Nucleus accumbens (tissue), 56 donors: ENCODE measurements at regions not wholly inside any gene's neighbourhood (a gene's known extent, or its start where the extent isn't known, plus 50 kb on each side); places are given as distances from the start of the nearest gene placed in this dataset.

Experiments used
- DNase-seq, 56 donors: peaks; one replicate each; lab custom pipeline; 2025; lab: John Stamatoyannopoulos, UW

DNA sequence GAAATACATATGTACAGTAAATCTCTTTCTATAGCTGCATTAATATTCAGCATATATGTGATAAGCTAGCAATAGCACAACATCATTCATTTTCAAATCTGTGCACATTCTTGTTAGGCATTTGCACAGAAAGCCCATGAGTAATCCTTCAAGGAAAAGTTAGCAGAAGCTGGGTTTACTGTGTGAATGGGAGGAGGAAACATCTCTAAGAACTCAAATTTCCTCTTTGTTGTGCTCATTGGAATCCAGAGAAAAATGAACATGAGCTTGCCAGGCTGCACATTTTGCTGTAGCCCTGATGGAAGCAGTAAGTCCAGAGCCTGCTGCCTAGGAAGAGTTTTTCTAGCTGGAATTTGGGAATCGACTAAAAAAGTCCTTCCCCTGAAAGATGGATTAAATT lies 214.2 kb upstream of the FOXD3 start:
- no peak for DNase-seq

GRCh38 chr1:63112155-63112900 lies 210.0 kb upstream of the FOXD3 start:
- DNase-seq, result no peak

GRCh38 chr1:63115527-63115926 lies 206.8 kb upstream of the FOXD3 start:
- DNase-seq, result no peak

- DNase-seq, result no peak
Measured at GRCh38 chr1:63116016-63116415, 206.4 kb upstream of the FOXD3 start.

GRCh38 chr1:63119575-63120155 lies 202.7 kb upstream of the FOXD3 start:
- no peak for DNase-seq

- DNase-seq, result peak in 5 of 56 donors; percentile 2 to 21 (median 15)
Measured at GRCh38 chr1:63122079-63122478, 200.3 kb upstream of the FOXD3 start.

DNA sequence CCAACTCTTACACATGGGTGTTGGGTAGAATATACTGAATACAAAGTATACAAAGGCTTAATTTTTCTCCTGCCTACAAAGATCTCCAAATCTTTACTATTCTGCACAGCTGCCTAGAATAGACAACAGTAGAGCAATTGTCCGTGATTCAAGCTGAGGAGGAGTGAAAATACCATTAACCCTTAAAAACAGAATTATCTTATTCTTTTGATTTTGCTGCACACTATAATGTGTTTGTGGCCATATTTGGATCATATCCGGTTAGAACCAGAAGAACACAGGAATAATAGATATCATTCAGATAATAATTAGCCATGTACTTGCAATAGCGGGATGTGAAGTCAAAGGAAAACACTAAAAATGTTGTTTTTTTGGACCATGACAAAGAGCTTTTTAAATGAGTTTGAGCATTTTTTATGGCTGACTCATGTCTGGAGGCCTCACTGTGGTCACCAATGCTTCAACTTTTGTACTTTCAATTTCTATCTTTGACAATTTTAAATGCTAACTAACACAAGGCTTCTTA lies 197.6 kb upstream of the FOXD3 start:
- DNase-seq, result peak in 3 of 56 donors; percentile 2 to 28 (median 10)

- peak in 3 of 56 donors; percentile 3 to 29 (median 8) for DNase-seq
Measured at GRCh38 chr1:63126104-63126503, 196.3 kb upstream of the FOXD3 start.

DNA sequence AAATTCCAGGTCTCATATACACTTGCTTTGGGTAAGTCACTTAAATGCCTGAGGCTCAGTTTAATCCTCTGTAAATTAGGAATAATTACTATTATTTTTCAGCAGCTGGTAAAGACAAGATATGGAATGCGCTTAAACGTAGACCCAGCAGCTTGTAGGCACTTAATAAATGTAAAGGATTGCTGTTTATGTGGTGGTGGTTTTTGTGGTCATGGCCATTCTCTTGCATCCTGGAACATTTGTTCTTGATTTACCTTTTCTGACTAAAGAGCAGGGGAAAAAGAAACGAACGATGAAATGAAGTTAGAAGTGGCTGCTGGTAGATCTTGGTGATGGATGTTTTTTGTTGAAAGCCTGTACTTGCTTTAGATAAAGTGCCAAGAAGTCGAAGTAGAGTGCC lies 195.0 kb upstream of the FOXD3 start:
- no peak for DNase-seq

DNA sequence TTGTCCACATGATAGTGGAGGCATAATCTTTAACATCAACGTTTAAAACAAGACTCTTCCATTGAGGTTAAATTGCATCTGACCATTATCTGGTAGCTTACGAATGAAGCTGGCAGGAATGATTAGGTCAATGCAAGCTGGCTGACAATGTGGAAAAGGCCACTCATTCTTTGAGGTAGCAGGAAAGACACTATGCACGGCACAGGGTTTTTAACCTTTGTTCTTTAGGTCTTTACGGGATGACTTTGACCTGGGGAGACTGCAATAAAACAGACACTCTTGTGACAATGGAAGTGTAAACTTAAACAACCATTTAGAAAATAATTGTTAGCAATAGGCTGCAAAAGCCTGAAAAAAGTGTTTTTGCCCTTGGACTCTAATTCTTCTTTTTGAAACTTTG lies 193.8 kb upstream of the FOXD3 start:
- DNase-seq, result no peak

DNA sequence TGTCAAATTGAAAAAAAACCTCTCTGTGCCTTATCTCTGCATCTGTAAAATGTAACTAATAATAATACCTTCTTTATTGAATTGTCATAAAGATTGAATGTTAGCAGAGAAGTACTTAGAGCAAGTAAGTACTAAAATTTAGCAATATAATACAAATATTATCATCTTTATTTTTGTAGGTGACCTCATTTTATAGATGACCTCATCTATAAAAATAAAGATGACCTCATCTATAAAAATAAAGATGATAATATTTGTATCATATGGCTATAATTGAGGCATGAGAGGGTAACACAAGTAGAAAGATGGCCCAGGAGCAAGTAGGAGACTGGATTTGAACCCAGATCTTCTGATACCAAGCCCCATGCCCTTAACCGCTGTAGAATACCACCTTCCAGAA lies 193.2 kb upstream of the FOXD3 start:
- no peak for DNase-seq

DNA sequence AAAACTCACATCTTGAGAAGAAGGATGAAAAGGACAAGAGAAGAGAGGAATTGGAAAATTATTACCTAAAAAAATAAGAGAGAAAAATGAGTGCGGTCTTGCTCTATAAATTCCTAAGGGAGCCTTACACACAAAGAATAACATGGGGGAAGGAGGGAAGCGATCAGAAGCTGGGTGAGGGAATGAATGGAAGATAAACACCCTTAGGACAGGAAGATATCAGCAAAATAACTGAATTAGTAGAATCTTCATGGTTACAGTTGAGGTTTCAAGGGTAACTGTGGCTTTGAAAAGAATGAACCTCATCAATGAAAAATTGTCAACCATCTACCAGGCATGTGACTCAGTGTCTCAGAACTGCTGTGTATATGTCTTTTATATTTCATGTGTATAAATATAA lies 192.5 kb upstream of the FOXD3 start:
- DNase-seq, result no peak

DNA sequence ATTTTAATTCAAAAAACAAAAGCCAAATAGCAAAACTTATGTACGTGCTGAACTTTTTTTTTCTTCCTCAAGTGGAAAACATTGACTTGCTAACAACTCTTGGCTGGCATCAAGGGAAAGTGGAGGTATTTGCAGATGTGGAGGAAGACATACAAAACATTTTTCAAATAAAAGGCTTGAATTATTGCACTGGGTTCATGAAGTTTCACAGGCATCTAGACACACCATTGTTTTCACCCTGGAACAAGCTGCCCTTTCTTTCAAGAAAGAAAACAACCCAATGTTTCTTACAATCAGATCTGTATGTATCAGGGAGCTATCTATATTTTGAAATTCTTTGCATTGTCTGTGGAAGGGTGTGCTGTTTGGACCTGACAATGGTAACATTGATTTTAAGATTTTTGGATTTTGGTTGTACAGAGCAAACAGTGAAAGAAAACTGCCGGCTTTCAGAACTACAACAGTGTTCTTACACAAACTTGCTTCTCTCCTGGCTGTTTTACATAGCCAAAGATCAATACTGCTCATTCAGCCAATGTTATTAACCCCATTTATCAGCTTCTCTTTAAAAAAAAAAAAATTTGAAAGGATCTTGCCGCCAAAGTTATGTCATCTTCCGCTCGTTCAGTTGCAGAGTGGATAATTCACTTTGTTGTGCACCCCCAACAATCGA lies 187.7 kb upstream of the FOXD3 start:
- DNase-seq, result no peak

- DNase-seq, result peak in 2 of 56 donors; percentile 21 to 22
Measured at GRCh38 chr1:63135174-63135512, 187.2 kb upstream of the FOXD3 start.

DNA sequence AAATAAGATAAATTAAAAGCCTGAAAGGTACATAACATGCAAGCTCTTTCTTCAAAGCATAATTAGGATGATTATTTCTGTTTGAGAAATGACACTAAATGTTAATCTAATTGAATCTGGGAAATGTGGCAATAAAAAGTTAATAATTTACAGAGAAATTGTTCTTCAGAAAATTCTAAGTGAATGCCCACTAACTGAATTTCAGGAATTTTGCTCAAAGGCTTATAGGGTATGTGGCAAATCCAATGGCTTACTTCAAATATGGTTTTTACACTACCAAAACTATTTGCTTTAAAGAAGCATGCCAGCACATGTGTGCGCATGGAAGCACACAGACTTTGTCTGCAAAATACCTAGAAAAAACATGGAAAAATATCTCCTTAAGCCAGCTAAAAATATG lies 186.6 kb upstream of the FOXD3 start:
- no peak for DNase-seq

DNA sequence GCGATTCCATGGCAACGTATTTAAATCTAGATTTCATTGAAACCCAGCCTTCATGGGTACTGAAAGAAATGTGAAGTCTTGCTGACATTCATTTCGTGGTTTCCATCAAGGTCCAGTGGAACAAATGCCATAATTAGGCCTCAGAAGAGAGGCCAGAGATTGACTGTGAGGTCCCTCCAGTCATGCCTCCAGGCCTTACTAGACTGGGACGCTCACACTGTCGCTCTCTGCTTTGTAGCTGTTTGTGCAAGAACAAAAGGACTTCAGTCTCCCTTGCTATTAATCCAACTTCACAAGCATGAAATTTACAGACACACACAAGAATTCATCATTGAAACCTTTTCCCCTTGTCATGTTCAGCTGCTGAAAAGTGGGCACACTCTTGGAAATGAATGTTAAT lies 180.4 kb upstream of the FOXD3 start:
- DNase-seq, result peak in 1 of 56 donors; percentile 5

- no peak for DNase-seq
Measured at GRCh38 chr1:63143482-63143881, 178.9 kb upstream of the FOXD3 start.

DNA sequence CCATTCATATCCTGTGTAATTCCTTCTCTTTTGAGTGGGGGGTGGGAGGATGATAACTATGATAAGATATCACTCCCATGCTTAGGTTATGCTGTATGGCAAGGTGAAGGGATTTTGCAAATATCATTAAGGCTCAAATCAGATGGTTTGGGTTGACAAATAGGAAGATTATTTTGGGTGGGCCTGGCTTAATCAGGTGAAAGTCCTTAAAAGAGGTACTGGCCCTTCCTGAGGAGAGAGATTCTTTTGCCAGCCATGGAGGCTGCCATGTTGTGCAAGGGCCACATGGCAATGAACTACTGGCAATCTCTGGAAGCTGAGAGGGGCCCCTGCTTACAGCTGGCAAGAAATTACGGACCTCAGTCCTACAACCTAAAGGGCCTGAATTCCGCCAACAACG lies 174.6 kb upstream of the FOXD3 start:
- DNase-seq, result no peak

DNA sequence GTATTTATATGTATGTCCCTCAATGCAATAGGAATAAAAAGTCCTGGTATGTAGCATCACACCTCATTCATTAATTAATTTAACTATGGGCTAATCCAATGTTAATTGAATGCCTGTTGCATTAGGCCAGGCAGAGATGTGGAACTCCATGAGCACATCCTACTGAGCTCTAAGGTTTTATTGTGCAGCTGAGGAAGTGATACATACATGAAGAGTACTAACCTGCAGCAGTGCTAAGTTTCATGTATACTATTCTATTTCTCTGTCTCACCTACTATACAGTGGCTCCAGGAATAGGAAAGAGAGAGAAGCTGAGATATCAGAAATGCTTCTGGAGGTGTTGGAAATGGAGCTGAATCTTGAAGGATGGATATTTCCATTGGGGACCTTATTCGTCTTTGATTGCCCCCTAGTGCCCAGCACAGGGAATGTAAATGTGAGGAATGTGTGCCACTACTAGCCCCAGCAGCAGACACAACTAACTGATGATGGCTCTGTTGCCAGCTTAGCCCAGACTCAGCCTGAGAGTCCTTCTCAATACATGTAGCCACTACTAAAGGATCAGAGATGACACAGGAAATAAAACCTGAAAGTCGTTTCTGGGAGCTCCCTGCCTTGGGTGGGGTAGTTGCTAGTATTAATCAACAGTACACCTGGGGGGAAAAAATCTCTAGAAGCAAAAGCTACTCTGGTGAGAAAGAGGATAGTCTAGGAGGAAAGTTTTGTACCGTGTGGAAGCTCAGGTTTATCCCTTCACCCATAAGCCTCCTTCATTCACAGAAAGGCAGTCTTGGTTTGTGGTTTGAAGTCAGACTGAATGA lies 173.3 kb upstream of the FOXD3 start:
- DNase-seq, result peak in 37 of 56 donors; percentile 1 to 74 (median 21)

GRCh38 chr1:63152572-63152971 lies 169.8 kb upstream of the FOXD3 start:
- no peak for DNase-seq

- no peak for DNase-seq
Measured at GRCh38 chr1:63155437-63155836, 166.9 kb upstream of the FOXD3 start.
